Breast epithelium (tissue), 4 donors: ENCODE measurements at regions not wholly inside any gene's neighbourhood (a gene's known extent, or its start where the extent isn't known, plus 50 kb on each side); places are given as distances from the start of the nearest gene placed in this dataset.

ENCODE experiments used
- DNase-seq, 2 donors: peaks; one replicate each; pipeline ENCODE4 v3.0.0-alpha.2; 2019; ENCODE audit warnings: low spot score in 2 of 2
- H3K27ac ChIP-seq, 2 donors: fragments of 200-600 bp; sonication (generic) in 1 of 2; one replicate each; pipeline ENCODE4 v1.5.1; 2016 to 2019; ENCODE audit warnings: mild to moderate bottlenecking in 1 of 2
- H3K27me3 ChIP-seq, 2 donors: fragments of 200-600 bp; sonication (generic) in 1 of 2; one replicate each; pipeline versions ENCODE4 v1.5.1 to v1.6.0; 2017 to 2019; ENCODE audit warnings: control low read depth in 1 of 2, mild to moderate bottlenecking in 1 of 2
- H3K36me3 ChIP-seq: fragments of 200-600 bp; one replicate; pipeline ENCODE4 v1.5.1; 2019
- H3K4me1 ChIP-seq, 2 donors: fragments of 200-600 bp; sonication (generic); one replicate each; pipeline ENCODE4 v1.5.1; 2016 to 2019; ENCODE audit warnings: control low read depth in 1 of 2
- H3K4me3 ChIP-seq, 3 donors: fragments of 200-600 bp; sonication (generic); 1 replicate in 2 of 3; 2 replicates in 1 of 3; pipeline ENCODE4 v1.5.1; 2016 to 2019; ENCODE audit warnings: mild to moderate bottlenecking in 3 of 3, moderate library complexity in 2 of 3
- H3K9me3 ChIP-seq, 2 donors: fragments of 200-600 bp; sonication (generic) in 1 of 2; one replicate each; pipeline ENCODE4 v1.5.1; 2016 to 2019; ENCODE audit warnings: control low read depth in 1 of 2
- POLR2A ChIP-seq: fragments of 450-650 bp; IDR thresholded peaks from one replicate; pipeline ENCODE4 v1.6.1; 2016; ENCODE audit warnings: antibody characterized with exemption, mild to moderate bottlenecking, moderate library complexity
- POLR2AphosphoS5 ChIP-seq, 3 donors: sonication (generic); formaldehyde crosslinking; IDR thresholded peaks; one replicate each; pipeline ENCODE4 v1.6.1; 2017; ENCODE audit warnings: antibody characterized with exemption in 3 of 3
- intact Hi-C: fragments of 100-400 bp; cut with DNase I; formaldehyde crosslinking; loops from one replicate; pipeline ENCODE4 v1.15.1; 2023; ENCODE audit warnings: low total_unique reads
- TF ChIP-seq, protein P1 (sequence below), 3 donors: fragments of 450-650 bp; IDR thresholded peaks; one replicate each; pipeline ENCODE4 v1.5.1; 2016 to 2017; ENCODE audit warnings: antibody characterized with exemption in 3 of 3, mild to moderate bottlenecking in 3 of 3, moderate library complexity in 3 of 3

DNA sequence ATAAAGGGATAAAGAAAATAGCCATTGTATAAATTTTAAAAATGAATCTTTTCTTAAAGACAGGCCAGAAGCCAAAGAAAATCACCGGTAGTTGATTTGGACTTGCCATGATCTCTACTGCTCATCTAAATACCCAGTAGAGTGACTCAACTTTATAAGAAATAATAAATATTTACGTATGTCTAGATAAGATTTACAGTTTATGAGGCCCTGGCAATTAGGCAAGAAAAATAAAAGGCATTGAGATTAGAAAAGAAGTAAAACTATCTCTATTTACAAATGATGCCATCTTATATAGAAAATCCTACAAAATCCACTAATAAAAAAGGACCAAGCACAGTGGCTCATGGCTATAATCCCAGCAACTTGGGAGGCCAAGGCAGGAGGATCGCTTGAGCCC is 765.5 kb upstream of the HTR2C start:
- TF ChIP-seq, protein P1, sequence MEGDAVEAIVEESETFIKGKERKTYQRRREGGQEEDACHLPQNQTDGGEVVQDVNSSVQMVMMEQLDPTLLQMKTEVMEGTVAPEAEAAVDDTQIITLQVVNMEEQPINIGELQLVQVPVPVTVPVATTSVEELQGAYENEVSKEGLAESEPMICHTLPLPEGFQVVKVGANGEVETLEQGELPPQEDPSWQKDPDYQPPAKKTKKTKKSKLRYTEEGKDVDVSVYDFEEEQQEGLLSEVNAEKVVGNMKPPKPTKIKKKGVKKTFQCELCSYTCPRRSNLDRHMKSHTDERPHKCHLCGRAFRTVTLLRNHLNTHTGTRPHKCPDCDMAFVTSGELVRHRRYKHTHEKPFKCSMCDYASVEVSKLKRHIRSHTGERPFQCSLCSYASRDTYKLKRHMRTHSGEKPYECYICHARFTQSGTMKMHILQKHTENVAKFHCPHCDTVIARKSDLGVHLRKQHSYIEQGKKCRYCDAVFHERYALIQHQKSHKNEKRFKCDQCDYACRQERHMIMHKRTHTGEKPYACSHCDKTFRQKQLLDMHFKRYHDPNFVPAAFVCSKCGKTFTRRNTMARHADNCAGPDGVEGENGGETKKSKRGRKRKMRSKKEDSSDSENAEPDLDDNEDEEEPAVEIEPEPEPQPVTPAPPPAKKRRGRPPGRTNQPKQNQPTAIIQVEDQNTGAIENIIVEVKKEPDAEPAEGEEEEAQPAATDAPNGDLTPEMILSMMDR (IDR thresholded peaks at IDR 0.05): no peak
- TF ChIP-seq POLR2AphosphoS5 (IDR thresholded peaks at IDR 0.05) (no peak), POLR2A (no peak)
- peaks cover 4 to 16% of the 10 kb centered on the region in 2 donors for H3K9me3 ChIP-seq
- no peak overlapping the region for H3K4me3 ChIP-seq
- no peaks in the 10 kb centered on the region for H3K4me1 ChIP-seq
- intact Hi-C loops: no loop called here
- H3K27me3 ChIP-seq: peaks cover 0 to 8% of the 10 kb centered on the region in 2 donors
- no peak for DNase-seq
- H3K36me3 ChIP-seq: no peaks in the 10 kb centered on the region
- H3K27ac ChIP-seq: no peak overlapping the region

DNA sequence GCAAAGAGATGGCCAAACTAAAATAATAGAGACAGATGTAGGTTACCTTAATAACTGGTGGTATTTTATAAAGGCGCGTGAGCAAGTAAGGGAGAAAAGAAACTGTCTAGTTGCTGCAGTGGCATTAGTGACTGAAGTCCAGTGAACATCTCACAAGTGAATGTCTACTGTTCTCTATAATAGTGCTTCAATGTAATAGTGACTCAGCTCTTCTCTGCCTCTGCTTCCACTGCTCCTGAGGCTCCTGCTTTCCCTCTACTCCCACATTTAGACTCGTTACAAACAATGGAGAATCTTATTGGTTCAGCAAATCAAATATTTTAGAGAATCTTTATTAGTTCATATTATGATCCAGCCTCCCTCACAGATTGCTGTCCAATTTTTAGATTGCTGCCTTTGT is 779.1 kb upstream of the HTR2C start:
- H3K4me1 ChIP-seq: no peaks in the 10 kb centered on the region
- H3K27me3 ChIP-seq: peaks cover 0 to 25% of the 10 kb centered on the region in 2 donors
- TF ChIP-seq, protein P1 (IDR thresholded peaks at IDR 0.05): no peak
- TF ChIP-seq POLR2AphosphoS5 (IDR thresholded peaks at IDR 0.05) (no peak), POLR2A (no peak)
- no peak overlapping the region for H3K4me3 ChIP-seq
- no peaks in the 10 kb centered on the region for H3K36me3 ChIP-seq
- no peaks in the 10 kb centered on the region for H3K9me3 ChIP-seq
- no peak overlapping the region for H3K27ac ChIP-seq
- DNase-seq: no peak
- intact Hi-C loops: no loop called here

DNA sequence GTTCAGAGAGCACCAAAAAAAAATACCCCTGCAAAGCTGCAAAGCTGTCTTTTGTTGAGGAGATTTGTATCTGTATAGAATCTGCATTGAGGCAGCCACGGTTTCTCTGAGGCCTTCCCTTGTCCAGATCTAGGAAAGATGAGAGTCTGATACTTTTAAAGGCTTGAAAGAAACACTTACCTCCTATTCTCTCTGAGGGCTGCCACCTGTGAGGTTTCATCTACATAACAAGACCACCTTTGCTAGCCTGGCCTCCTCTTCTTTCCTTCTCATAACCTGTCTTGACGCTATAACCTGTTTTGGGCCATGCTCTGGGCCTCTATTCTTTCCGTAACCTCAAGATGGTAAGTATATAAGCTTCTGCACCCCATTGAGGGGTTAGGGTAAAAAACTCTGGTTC is 779.6 kb upstream of the HTR2C start:
- intact Hi-C loops: no loop called here
- H3K27me3 ChIP-seq: peaks cover 0 to 20% of the 10 kb centered on the region in 2 donors
- no peaks in the 10 kb centered on the region for H3K9me3 ChIP-seq
- H3K36me3 ChIP-seq: no peaks in the 10 kb centered on the region
- no peak for TF ChIP-seq POLR2A
- no peak overlapping the region for H3K4me3 ChIP-seq
- H3K4me1 ChIP-seq: no peaks in the 10 kb centered on the region
- no peak for DNase-seq
- H3K27ac ChIP-seq: no peak overlapping the region

DNA sequence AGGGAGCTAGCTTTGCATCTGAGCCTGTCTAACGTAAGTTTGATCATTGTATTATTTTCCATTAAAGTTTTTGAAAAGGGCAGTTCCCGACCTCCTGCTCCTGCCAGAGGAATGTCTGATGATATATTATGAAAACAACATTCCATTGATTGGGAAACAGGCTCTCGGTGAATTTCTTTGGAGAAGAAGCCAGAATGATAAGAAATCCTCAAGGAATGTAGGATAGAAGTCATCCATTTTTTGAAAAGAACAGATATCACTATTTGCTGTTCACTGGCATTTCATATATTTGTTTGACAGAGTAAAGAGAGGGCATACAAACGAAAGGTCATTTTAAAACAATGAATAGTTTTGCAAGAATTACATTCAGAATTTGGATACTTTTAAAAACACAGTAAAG is 781.0 kb upstream of the HTR2C start:
- Histone ChIP-seq H3K27ac (no peak overlapping the region), H3K27me3 (peaks cover 0 to 20% of the 10 kb centered on the region in 2 donors), H3K9me3 (no peaks in the 10 kb centered on the region), H3K4me3 (no peak overlapping the region), H3K36me3 (no peaks in the 10 kb centered on the region), H3K4me1 (no peaks in the 10 kb centered on the region)
- no peak for DNase-seq
- TF ChIP-seq, protein P1 (IDR thresholded peaks at IDR 0.05): no peak
- TF ChIP-seq POLR2A (no peak), POLR2AphosphoS5 (IDR thresholded peaks at IDR 0.05) (no peak)
- intact Hi-C loops: no loop called here

DNA sequence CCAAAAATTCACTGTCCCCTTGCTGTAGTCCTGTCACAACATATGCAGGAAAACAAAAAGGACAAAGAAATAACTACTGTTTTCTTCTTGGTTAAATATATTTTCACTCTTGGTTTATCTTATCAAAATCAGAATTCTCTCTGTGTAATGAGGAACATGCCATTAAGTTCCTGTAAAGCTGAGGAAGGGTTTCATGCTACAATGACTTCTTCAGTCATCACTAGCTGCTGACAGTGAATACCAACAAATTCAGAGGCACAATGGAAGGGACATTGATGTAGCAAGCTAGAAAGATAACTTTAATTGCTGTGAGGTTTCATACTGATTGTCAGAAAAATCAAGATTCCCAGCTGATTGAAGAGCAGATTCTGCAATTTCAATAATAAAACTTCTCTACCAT is 782.9 kb upstream of the HTR2C start:
- Histone ChIP-seq H3K4me3 (no peak overlapping the region), H3K27ac (no peak overlapping the region), H3K9me3 (no peaks in the 10 kb centered on the region), H3K4me1 (no peaks in the 10 kb centered on the region), H3K36me3 (no peaks in the 10 kb centered on the region), H3K27me3 (peaks cover 0 to 24% of the 10 kb centered on the region in 2 donors)
- no peak for DNase-seq
- intact Hi-C loops: no loop called here
- no peak for TF ChIP-seq POLR2AphosphoS5 (IDR thresholded peaks at IDR 0.05)
- TF ChIP-seq, protein P1 (IDR thresholded peaks at IDR 0.05): no peak
- no peak for TF ChIP-seq POLR2A

DNA sequence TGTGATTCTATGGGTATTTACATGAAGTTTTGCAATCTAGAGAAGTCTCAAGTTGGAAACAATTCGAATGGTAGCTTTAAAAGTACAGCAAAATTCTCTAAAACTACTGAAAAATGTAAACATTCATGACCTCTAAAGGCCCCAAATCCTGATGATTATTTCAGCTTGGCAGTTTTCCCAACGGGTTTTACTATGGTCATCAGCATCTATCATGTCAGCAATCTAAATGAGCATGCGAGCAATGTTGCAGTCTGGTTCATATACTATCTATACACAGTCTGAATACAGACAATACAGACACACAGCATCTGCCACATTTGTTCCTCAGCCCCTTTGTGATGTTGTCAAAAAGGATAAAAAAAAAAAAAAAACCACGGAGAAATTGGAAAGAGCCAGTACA is 790.3 kb upstream of the HTR2C start:
- intact Hi-C loops: no loop called here

More for the DNA sequence above, 790.3 kb upstream of the HTR2C start:
- H3K27ac ChIP-seq: no peak overlapping the region
- H3K9me3 ChIP-seq: no peaks in the 10 kb centered on the region
- H3K4me3 ChIP-seq: no peak overlapping the region
- no peaks in the 10 kb centered on the region for H3K4me1 ChIP-seq
- H3K27me3 ChIP-seq: peaks cover 0 to 34% of the 10 kb centered on the region in 2 donors
- H3K36me3 ChIP-seq: no peaks in the 10 kb centered on the region
- TF ChIP-seq POLR2AphosphoS5 (IDR thresholded peaks at IDR 0.05): no peak
- TF ChIP-seq, protein P1 (IDR thresholded peaks at IDR 0.05): no peak
- TF ChIP-seq POLR2A: no peak
- DNase-seq: no peak
